ENCODE measurements at regions not wholly inside any gene's neighbourhood (a gene's known extent, or its start where the extent isn't known, plus 50 kb on each side); places are given as distances from the start of the nearest gene placed in this dataset.

- Histone ChIP-seq H3K79me2 (ENCODE audit: insufficient read depth) (no peaks in the 10 kb centered on the region), H2AFZ (0 out of 2 replicates have a peak overlapping the region, but pooled peaks have one; percentile 11), H3F3A (ENCODE audit: insufficient read depth) (0 out of 2 replicates have a peak, but pooled peaks cover 4% of the 10 kb centered on the region), H3K9me3 (ENCODE audit: low read depth) (no peaks in the 10 kb centered on the region), H3K27ac (no peak overlapping the region), H3K27me3 (replicated peaks; ENCODE audit: insufficient read depth) (no peaks in the 10 kb centered on the region), H3K9ac (no peak overlapping the region), H3K9me2 (ENCODE audit: insufficient read depth) (no peaks in the 10 kb centered on the region), H3K4me2 (ENCODE audit: unreplicated experiment) (no peak overlapping the region), H3K36me3 (ENCODE audit: low read depth) (no peaks in the 10 kb centered on the region), H4K20me1 (ENCODE audit: insufficient read depth) (no peaks in the 10 kb centered on the region), H3K4me3 (no peak overlapping the region), H3K4me1 (ENCODE audit: insufficient read depth) (no peaks in the 10 kb centered on the region; the same call in 1 of the 2 replicates)
- TF ChIP-seq EZH2 (IDR thresholded peaks at IDR 0.05; ENCODE audit: insufficient read depth, poor library complexity, severe bottlenecking) (no peak), EZH2phosphoT487 (IDR thresholded peaks at IDR 0.05; ENCODE audit: insufficient read depth, low read depth) (no peak)
- no peak for DNase-seq
- in situ Hi-C loops (cut with MboI): no loop called here
- 96 to 98% methylated on average over 2 of the region's 2 CpGs for WGBS, 2 experiments (ENCODE audit: low coverage in 1 of 2, low lambda C conversion rate in 2 of 2, missing lambda C conversion rate in 2 of 2)
These were observed 175.2 kb upstream of the CCDC150 start for GRCh38 chr2:196464311-196464710.

DNA sequence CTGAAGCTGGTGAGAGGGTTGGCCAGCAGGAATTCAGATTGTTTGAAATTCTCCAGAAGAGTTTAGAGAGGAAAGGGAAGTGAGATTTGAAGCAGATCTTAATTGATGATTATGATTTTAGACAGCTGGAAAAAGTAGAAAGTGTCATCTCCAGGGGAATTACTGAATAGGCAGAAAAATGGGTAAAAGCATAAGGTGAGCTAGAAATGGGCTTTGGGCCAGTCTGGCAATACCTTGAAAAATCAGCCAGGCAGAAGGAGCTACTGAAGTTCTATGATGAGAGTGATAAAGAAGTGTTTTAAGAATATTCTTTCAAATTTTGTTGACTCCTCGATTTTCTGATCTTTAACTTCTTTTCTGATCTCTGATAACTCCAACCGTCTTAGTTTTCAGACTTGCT lies 172.9 kb upstream of the CCDC150 start:
- H3K4me2 ChIP-seq (ENCODE audit: unreplicated experiment): no peak overlapping the region
- H3K9ac ChIP-seq: no peak overlapping the region
- WGBS, 2 experiments (ENCODE audit: low coverage in 1 of 2, low lambda C conversion rate in 2 of 2, missing lambda C conversion rate in 2 of 2): 87 to 91% methylated on average over 2 of the region's 2 CpGs
- 0 out of 2 replicates have a peak, but pooled peaks cover 4% of the 10 kb centered on the region for H3F3A ChIP-seq (ENCODE audit: insufficient read depth)
- H3K9me2 ChIP-seq (ENCODE audit: insufficient read depth): no peaks in the 10 kb centered on the region
- H4K20me1 ChIP-seq (ENCODE audit: insufficient read depth): no peaks in the 10 kb centered on the region
- no peaks in the 10 kb centered on the region for H3K36me3 ChIP-seq (ENCODE audit: low read depth)
- H2AFZ ChIP-seq: no peak overlapping the region
- no peaks in the 10 kb centered on the region for H3K27me3 ChIP-seq (replicated peaks; ENCODE audit: insufficient read depth)
- DNase-seq: no peak
- H3K27ac ChIP-seq: no peak overlapping the region
- H3K9me3 ChIP-seq (ENCODE audit: low read depth): no peaks in the 10 kb centered on the region
- in situ Hi-C loops (cut with MboI): no loop called here
- H3K4me1 ChIP-seq (ENCODE audit: insufficient read depth): no peaks in the 10 kb centered on the region; the same call in 1 of the 2 replicates
- no peak overlapping the region for H3K4me3 ChIP-seq
- TF ChIP-seq EZH2 (IDR thresholded peaks at IDR 0.05; ENCODE audit: insufficient read depth, poor library complexity, severe bottlenecking) (no peak), EZH2phosphoT487 (IDR thresholded peaks at IDR 0.05; ENCODE audit: insufficient read depth, low read depth) (no peak)
- no peaks in the 10 kb centered on the region for H3K79me2 ChIP-seq (ENCODE audit: insufficient read depth)

DNA sequence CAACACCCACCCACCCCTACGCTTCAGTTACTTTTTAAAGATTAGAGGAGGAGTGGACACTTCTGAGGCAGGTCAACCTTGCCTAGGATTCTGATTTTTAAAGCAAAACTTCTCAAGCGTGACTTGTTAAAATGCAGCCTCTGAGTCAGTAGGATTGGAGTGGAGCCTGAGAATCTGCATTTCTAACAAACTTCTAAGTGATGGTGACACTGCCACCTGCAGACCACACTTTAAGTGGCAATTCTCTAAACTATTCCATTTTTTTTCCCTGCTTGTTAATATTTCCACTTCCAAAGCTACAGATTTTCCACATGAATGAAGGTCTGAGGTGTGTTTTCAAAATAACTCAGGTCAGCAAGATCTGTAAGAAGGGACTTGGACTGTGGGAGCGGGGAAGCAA lies 171.1 kb upstream of the CCDC150 start:
- in situ Hi-C loops (cut with MboI): no loop called here
- no peaks in the 10 kb centered on the region for H3K9me3 ChIP-seq (ENCODE audit: low read depth)

DNA sequence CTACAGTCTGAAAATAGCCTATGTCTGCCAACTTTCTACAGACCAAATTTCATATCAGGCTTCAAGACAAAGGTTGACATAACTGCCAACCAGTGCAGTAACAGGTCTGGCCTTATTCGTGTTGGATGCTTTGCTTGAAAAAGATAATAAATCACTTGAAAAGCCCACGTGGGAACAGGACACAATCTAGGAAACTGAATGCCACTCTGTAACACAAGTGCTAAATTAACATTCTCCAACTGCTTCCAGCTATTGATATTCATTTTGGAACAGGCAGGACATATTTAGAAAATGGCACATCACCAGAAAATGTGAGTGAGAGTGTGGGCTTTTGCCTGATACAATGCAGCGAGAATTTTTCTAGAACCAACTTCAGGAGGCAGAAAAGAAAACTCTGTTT lies 165.9 kb upstream of the CCDC150 start:
- in situ Hi-C loops (cut with MboI): no loop called here
- no peaks in the 10 kb centered on the region for H3K9me2 ChIP-seq (ENCODE audit: insufficient read depth)
- no peaks in the 10 kb centered on the region for H4K20me1 ChIP-seq (ENCODE audit: insufficient read depth)
- no peaks in the 10 kb centered on the region for H3K9me3 ChIP-seq (ENCODE audit: low read depth)
- no peak overlapping the region for H2AFZ ChIP-seq
- DNase-seq: no peak
- H3K36me3 ChIP-seq (ENCODE audit: low read depth): no peaks in the 10 kb centered on the region
- 0 out of 2 replicates have a peak, but pooled peaks cover under 1% of the 10 kb centered on the region for H3F3A ChIP-seq (ENCODE audit: insufficient read depth)
- H3K79me2 ChIP-seq (ENCODE audit: insufficient read depth): no peaks in the 10 kb centered on the region
- no peak overlapping the region for H3K4me3 ChIP-seq
- no peak overlapping the region for H3K4me2 ChIP-seq (ENCODE audit: unreplicated experiment)
- H3K27me3 ChIP-seq (replicated peaks; ENCODE audit: insufficient read depth): no peaks in the 10 kb centered on the region
- H3K4me1 ChIP-seq (ENCODE audit: insufficient read depth): peaks cover 8% of the 10 kb centered on the region
- no peak for TF ChIP-seq EZH2phosphoT487 (IDR thresholded peaks at IDR 0.05; ENCODE audit: insufficient read depth, low read depth)
- TF ChIP-seq EZH2 (IDR thresholded peaks at IDR 0.05; ENCODE audit: insufficient read depth, poor library complexity, severe bottlenecking): no peak
- H3K27ac ChIP-seq: no peak overlapping the region
- WGBS, 2 experiments (ENCODE audit: low coverage in 1 of 2, low lambda C conversion rate in 2 of 2, missing lambda C conversion rate in 2 of 2): 24 to 31% methylated on average over 3 of the region's 3 CpGs
- no peak overlapping the region for H3K9ac ChIP-seq

More for the DNA sequence above, 171.1 kb upstream of the CCDC150 start:
- Histone ChIP-seq H3K4me2 (ENCODE audit: unreplicated experiment) (no peak overlapping the region), H3K79me2 (ENCODE audit: insufficient read depth) (no peaks in the 10 kb centered on the region), H3K4me3 (no peak overlapping the region), H2AFZ (no peak overlapping the region), H3K27me3 (replicated peaks; ENCODE audit: insufficient read depth) (no peaks in the 10 kb centered on the region), H3K9me2 (ENCODE audit: insufficient read depth) (no peaks in the 10 kb centered on the region), H3K27ac (no peak overlapping the region), H4K20me1 (ENCODE audit: insufficient read depth) (no peaks in the 10 kb centered on the region), H3K4me1 (ENCODE audit: insufficient read depth) (no peaks in the 10 kb centered on the region; the same call in 1 of the 2 replicates), H3K36me3 (ENCODE audit: low read depth) (no peaks in the 10 kb centered on the region), H3F3A (ENCODE audit: insufficient read depth) (0 out of 2 replicates have a peak, but pooled peaks cover 4% of the 10 kb centered on the region), H3K9ac (no peak overlapping the region)
- no peak for DNase-seq
- TF ChIP-seq EZH2phosphoT487 (IDR thresholded peaks at IDR 0.05; ENCODE audit: insufficient read depth, low read depth) (no peak), EZH2 (IDR thresholded peaks at IDR 0.05; ENCODE audit: insufficient read depth, poor library complexity, severe bottlenecking) (no peak)
- WGBS, 2 experiments (ENCODE audit: low coverage in 1 of 2, low lambda C conversion rate in 2 of 2, missing lambda C conversion rate in 2 of 2): 97 to 99% methylated on average over 3 of the region's 3 CpGs

- H3K4me1 ChIP-seq (ENCODE audit: insufficient read depth): peaks cover 26% of the 10 kb centered on the region
- H3K9me3 ChIP-seq (ENCODE audit: low read depth): no peaks in the 10 kb centered on the region
- WGBS, 2 experiments (ENCODE audit: low coverage in 1 of 2, low lambda C conversion rate in 2 of 2, missing lambda C conversion rate in 2 of 2): 95 to 98% methylated on average over 3 of the region's 3 CpGs
- no peaks in the 10 kb centered on the region for H3K9me2 ChIP-seq (ENCODE audit: insufficient read depth)
- no peak overlapping the region for H3K4me2 ChIP-seq (ENCODE audit: unreplicated experiment)
- H2AFZ ChIP-seq: no peak overlapping the region
- H3K27me3 ChIP-seq (replicated peaks; ENCODE audit: insufficient read depth): no peaks in the 10 kb centered on the region
- no peaks in the 10 kb centered on the region for H4K20me1 ChIP-seq (ENCODE audit: insufficient read depth)
- H3F3A ChIP-seq (ENCODE audit: insufficient read depth): peaks cover 18% of the 10 kb centered on the region
- no peak overlapping the region for H3K4me3 ChIP-seq
- in situ Hi-C loops (cut with MboI): no loop called here
- H3K27ac ChIP-seq: no peak overlapping the region
- TF ChIP-seq EZH2phosphoT487 (IDR thresholded peaks at IDR 0.05; ENCODE audit: insufficient read depth, low read depth) (no peak), EZH2 (IDR thresholded peaks at IDR 0.05; ENCODE audit: insufficient read depth, poor library complexity, severe bottlenecking) (no peak)
- DNase-seq: no peak
- no peaks in the 10 kb centered on the region for H3K36me3 ChIP-seq (ENCODE audit: low read depth)
- no peak overlapping the region for H3K9ac ChIP-seq
- no peaks in the 10 kb centered on the region for H3K79me2 ChIP-seq (ENCODE audit: insufficient read depth)
These were observed 163.9 kb upstream of the CCDC150 start for GRCh38 chr2:196475611-196476010.

Measured in GM23248 (cell line).